ENCODE measurements at regions not wholly inside any gene's neighbourhood (a gene's known extent, or its start where the extent isn't known, plus 50 kb on each side); places are given as distances from the start of the nearest gene placed in this dataset.

- Histone ChIP-seq H3K4me2 (no peak overlapping the region), H3K27ac (ENCODE audit: low read depth) (no peak overlapping the region), H3K4me1 (ENCODE audit: insufficient read depth) (peaks cover 13% of the 10 kb centered on the region), H3F3A (replicated peaks; ENCODE audit: low read depth) (no peaks in the 10 kb centered on the region), H3K9me2 (ENCODE audit: insufficient read depth) (no peaks in the 10 kb centered on the region), H4K20me1 (replicated peaks; ENCODE audit: insufficient read depth) (no peaks in the 10 kb centered on the region), H3K36me3 (ENCODE audit: insufficient read depth) (no peaks in the 10 kb centered on the region), H3K4me3 (no peak overlapping the region), H3K79me2 (replicated peaks; ENCODE audit: insufficient read depth) (no peaks in the 10 kb centered on the region), H3K27me3 (ENCODE audit: insufficient read depth) (no peaks in the 10 kb centered on the region), H2AFZ (no peak overlapping the region)
- Mint-ChIP-seq H3K4me3 (no peak overlapping the region), H3K9me3 (no peaks in the 10 kb centered on the region), H3K36me3 (ENCODE audit: low read depth) (no peaks in the 10 kb centered on the region), H3K27ac (no peak overlapping the region), H3K27me3 (ENCODE audit: insufficient read depth, low read depth, poor library complexity) (no peaks in the 10 kb centered on the region), H3K4me1 (peaks cover 14% of the 10 kb centered on the region)
- ATAC-seq (peak; percentile 36; the same call in 1 of the 3 replicates), DNase-seq (ENCODE audit: low spot score) (peak; percentile 16)
- TF ChIP-seq EZH2 (IDR thresholded peaks at IDR 0.05; ENCODE audit: low read depth, unreplicated experiment) (no peak), CTCF (conservative IDR thresholded peaks at IDR 0.05; ENCODE audit: low read depth in 2 of 2) (peak in 1 of 2 experiments; percentile 47; a peak in 2 of 4 replicates)
Observed at GRCh38 chr9:13424204-13424603, 144.7 kb upstream of the MPDZ start.

- Histone ChIP-seq H3K4me3 (no peak overlapping the region), H3F3A (replicated peaks; ENCODE audit: low read depth) (no peaks in the 10 kb centered on the region), H4K20me1 (replicated peaks; ENCODE audit: insufficient read depth) (no peaks in the 10 kb centered on the region), H2AFZ (no peak overlapping the region), H3K9me2 (ENCODE audit: insufficient read depth) (no peaks in the 10 kb centered on the region), H3K4me1 (ENCODE audit: insufficient read depth) (no peaks in the 10 kb centered on the region), H3K4me2 (no peak overlapping the region), H3K27ac (ENCODE audit: low read depth) (no peak overlapping the region), H3K27me3 (ENCODE audit: insufficient read depth) (no peaks in the 10 kb centered on the region), H3K36me3 (ENCODE audit: insufficient read depth) (no peaks in the 10 kb centered on the region), H3K79me2 (replicated peaks; ENCODE audit: insufficient read depth) (no peaks in the 10 kb centered on the region)
- Mint-ChIP-seq H3K27ac (no peak overlapping the region), H3K4me3 (no peak overlapping the region), H3K4me1 (no peaks in the 10 kb centered on the region), H3K9me3 (no peaks in the 10 kb centered on the region), H3K27me3 (ENCODE audit: insufficient read depth, low read depth, poor library complexity) (no peaks in the 10 kb centered on the region), H3K36me3 (ENCODE audit: low read depth) (no peaks in the 10 kb centered on the region)
- DNase-seq (ENCODE audit: low spot score) (no peak), ATAC-seq (no peak)
- TF ChIP-seq CTCF (conservative IDR thresholded peaks at IDR 0.05; ENCODE audit: low read depth in 2 of 2) = no peak
- TF ChIP-seq EZH2 (IDR thresholded peaks at IDR 0.05; ENCODE audit: low read depth, unreplicated experiment) = no peak
- TF ChIP-seq REST (IDR thresholded peaks at IDR 0.05; ENCODE audit: unreplicated experiment) = no peak
- TF ChIP-seq POLR2AphosphoS5 (IDR thresholded peaks at IDR 0.05; ENCODE audit: low read depth) = no peak
- no peak for TF ChIP-seq ZNF462 (CRISPR knock-in tag; IDR thresholded peaks at IDR 0.05)
- TF ChIP-seq CREB1 (CRISPR knock-in tag; IDR thresholded peaks at IDR 0.05; ENCODE audit: low read depth) = no peak
- no peak for TF ChIP-seq ZNF114 (CRISPR knock-in tag; IDR thresholded peaks at IDR 0.05)
Observed at GRCh38 chr9:13414349-13414748, 134.9 kb upstream of the MPDZ start.

All from GM23338 (cell line).